ENCODE measurements at regions not wholly inside any gene's neighbourhood (a gene's known extent, or its start where the extent isn't known, plus 50 kb on each side); places are given as distances from the start of the nearest gene placed in this dataset.

GRCh38 chrX:134174273-134174660, 62.7 kb upstream of the CCDC160 start:
- no peak for DNase-seq (ENCODE audit: low read depth in 2 of 2)
- H3K27ac ChIP-seq (ENCODE audit: insufficient read depth, low read length), result no peak overlapping the region
- no peaks in the 10 kb centered on the region for H3K9me3 ChIP-seq (ENCODE audit: control insufficient read depth, insufficient read depth, low read depth, low read length)
- H3K4me3 ChIP-seq (replicated peaks in 1 of 4; ENCODE audit: control extremely low read depth in 1 of 4, insufficient read depth in 1 of 4, low read depth in 3 of 4, low read length in 4 of 4), result no peak overlapping the region
- no peaks in the 10 kb centered on the region for H3K79me2 ChIP-seq (ENCODE audit: control insufficient read depth, insufficient read depth, low read length)
- no peak overlapping the region for H3K4me2 ChIP-seq (ENCODE audit: extremely low read depth, insufficient read depth, low read length)
- H3K36me3 ChIP-seq (ENCODE audit: control insufficient read depth, insufficient read depth, low read length), result no peaks in the 10 kb centered on the region
- TF ChIP-seq CTCF (conservative IDR thresholded peaks at IDR 0.05 in 1 of 2, IDR thresholded peaks at IDR 0.05 in 1 of 2; ENCODE audit: low read depth in 1 of 2, low read length in 2 of 2) (no peak), EZH2 (IDR thresholded peaks at IDR 0.05; ENCODE audit: low read length, missing control alignments) (no peak)
- H3K4me1 ChIP-seq (ENCODE audit: control insufficient read depth, extremely low read depth, insufficient read depth, low read length), result no peaks in the 10 kb centered on the region
- no peak overlapping the region for H2AFZ ChIP-seq (ENCODE audit: low read length)
- no peaks in the 10 kb centered on the region for H4K20me1 ChIP-seq (ENCODE audit: control insufficient read depth, extremely low read depth, insufficient read depth, low read length)
- H3K27me3 ChIP-seq (ENCODE audit: control insufficient read depth, insufficient read depth, low read length), result peaks cover 3% of the 10 kb centered on the region
- no peak overlapping the region for H3K9ac ChIP-seq (ENCODE audit: insufficient read depth, low read length)

GRCh38 chrX:134174859-134175258, 62.1 kb upstream of the CCDC160 start:
- no peaks in the 10 kb centered on the region for H3K79me2 ChIP-seq (ENCODE audit: control insufficient read depth, insufficient read depth, low read length)
- peaks cover 3% of the 10 kb centered on the region for H3K27me3 ChIP-seq (ENCODE audit: control insufficient read depth, insufficient read depth, low read length)
- DNase-seq (ENCODE audit: low read depth in 2 of 2), result no peak
- H3K4me3 ChIP-seq (replicated peaks in 1 of 4; ENCODE audit: control extremely low read depth in 1 of 4, insufficient read depth in 1 of 4, low read depth in 3 of 4, low read length in 4 of 4), result no peak overlapping the region
- no peak overlapping the region for H3K27ac ChIP-seq (ENCODE audit: insufficient read depth, low read length)
- H4K20me1 ChIP-seq (ENCODE audit: control insufficient read depth, extremely low read depth, insufficient read depth, low read length), result no peaks in the 10 kb centered on the region
- no peaks in the 10 kb centered on the region for H3K4me1 ChIP-seq (ENCODE audit: control insufficient read depth, extremely low read depth, insufficient read depth, low read length)
- H3K9me3 ChIP-seq (ENCODE audit: control insufficient read depth, insufficient read depth, low read depth, low read length), result no peaks in the 10 kb centered on the region
- no peak overlapping the region for H2AFZ ChIP-seq (ENCODE audit: low read length)
- TF ChIP-seq CTCF (conservative IDR thresholded peaks at IDR 0.05 in 1 of 2, IDR thresholded peaks at IDR 0.05 in 1 of 2; ENCODE audit: low read depth in 1 of 2, low read length in 2 of 2) (no peak), EZH2 (IDR thresholded peaks at IDR 0.05; ENCODE audit: low read length, missing control alignments) (no peak)
- no peaks in the 10 kb centered on the region for H3K36me3 ChIP-seq (ENCODE audit: control insufficient read depth, insufficient read depth, low read length)
- no peak overlapping the region for H3K4me2 ChIP-seq (ENCODE audit: extremely low read depth, insufficient read depth, low read length)
- H3K9ac ChIP-seq (ENCODE audit: insufficient read depth, low read length), result no peak overlapping the region

GRCh38 chrX:134177527-134177926, 59.5 kb upstream of the CCDC160 start:
- no peak for TF ChIP-seq EZH2 (IDR thresholded peaks at IDR 0.05; ENCODE audit: low read length, missing control alignments)
- no peak for TF ChIP-seq CTCF (conservative IDR thresholded peaks at IDR 0.05 in 1 of 2, IDR thresholded peaks at IDR 0.05 in 1 of 2; ENCODE audit: low read depth in 1 of 2, low read length in 2 of 2)
- DNase-seq (ENCODE audit: low read depth in 2 of 2), result no peak
- no peak overlapping the region for H3K4me2 ChIP-seq (ENCODE audit: extremely low read depth, insufficient read depth, low read length)
- H3K4me3 ChIP-seq (replicated peaks in 1 of 4; ENCODE audit: control extremely low read depth in 1 of 4, insufficient read depth in 1 of 4, low read depth in 3 of 4, low read length in 4 of 4), result no peak overlapping the region
- H3K79me2 ChIP-seq (ENCODE audit: control insufficient read depth, insufficient read depth, low read length), result no peaks in the 10 kb centered on the region
- no peak overlapping the region for H3K27ac ChIP-seq (ENCODE audit: insufficient read depth, low read length)
- H3K9ac ChIP-seq (ENCODE audit: insufficient read depth, low read length), result no peak overlapping the region
- no peaks in the 10 kb centered on the region for H3K36me3 ChIP-seq (ENCODE audit: control insufficient read depth, insufficient read depth, low read length)
- H4K20me1 ChIP-seq (ENCODE audit: control insufficient read depth, extremely low read depth, insufficient read depth, low read length), result no peaks in the 10 kb centered on the region
- H3K9me3 ChIP-seq (ENCODE audit: control insufficient read depth, insufficient read depth, low read depth, low read length), result no peaks in the 10 kb centered on the region
- no peaks in the 10 kb centered on the region for H3K4me1 ChIP-seq (ENCODE audit: control insufficient read depth, extremely low read depth, insufficient read depth, low read length)
- H3K27me3 ChIP-seq (ENCODE audit: control insufficient read depth, insufficient read depth, low read length), result peaks cover 3% of the 10 kb centered on the region
- no peak overlapping the region for H2AFZ ChIP-seq (ENCODE audit: low read length)

All from fibroblast of lung (primary cell).